Upper lobe of right lung (tissue), 1 donor: ENCODE measurements at regions not wholly inside any gene's neighbourhood (a gene's known extent, or its start where the extent isn't known, plus 50 kb on each side); places are given as distances from the start of the nearest gene placed in this dataset.

Experiments
- ATAC-seq: fragments of 200-7000 bp; cut with Tn5 transposase; one replicate; pipeline ENCODE4 v1.9.1; 2020; ENCODE audit warnings: mild to moderate bottlenecking, moderate library complexity
- DNase-seq: peaks from one replicate; pipeline ENCODE4 v3.0.0-alpha.2; 2020
- H3K27ac ChIP-seq: fragments of 200-600 bp; one replicate; pipeline ENCODE4 v1.8.0; 2022
- H3K27me3 ChIP-seq: fragments of 200-600 bp; one replicate; pipeline ENCODE4 v1.8.0; 2022; ENCODE audit warnings: mild to moderate bottlenecking
- H3K36me3 ChIP-seq: fragments of 200-600 bp; one replicate; pipeline ENCODE4 v1.8.0; 2022
- H3K4me1 ChIP-seq: fragments of 200-600 bp; one replicate; pipeline ENCODE4 v1.8.0; 2022
- H3K4me3 ChIP-seq: fragments of 200-600 bp; one replicate; pipeline ENCODE4 v1.8.0; 2022; ENCODE audit warnings: mild to moderate bottlenecking
- H3K9me3 ChIP-seq: fragments of 200-600 bp; one replicate; pipeline ENCODE4 v1.8.0; 2022
- CTCF ChIP-seq: fragments of 200-600 bp; IDR thresholded peaks from one replicate; pipeline ENCODE4 v1.8.0; 2022; ENCODE audit warnings: antibody characterized with exemption
- intact Hi-C: fragments of 100-400 bp; cut with DNase I; formaldehyde crosslinking; loops from one replicate; pipeline ENCODE4 v1.11.0; 2022
- donor health status: DM: no; HTN: yes; CAD: no; lungs with severe emphysema.

- ATAC-seq = no peak
- H3K27ac ChIP-seq = no peak overlapping the region
- DNase-seq = no peak
Measured at GRCh38 chr16:22681554-22682291, 132.2 kb upstream of the HS3ST2 start.

DNA sequence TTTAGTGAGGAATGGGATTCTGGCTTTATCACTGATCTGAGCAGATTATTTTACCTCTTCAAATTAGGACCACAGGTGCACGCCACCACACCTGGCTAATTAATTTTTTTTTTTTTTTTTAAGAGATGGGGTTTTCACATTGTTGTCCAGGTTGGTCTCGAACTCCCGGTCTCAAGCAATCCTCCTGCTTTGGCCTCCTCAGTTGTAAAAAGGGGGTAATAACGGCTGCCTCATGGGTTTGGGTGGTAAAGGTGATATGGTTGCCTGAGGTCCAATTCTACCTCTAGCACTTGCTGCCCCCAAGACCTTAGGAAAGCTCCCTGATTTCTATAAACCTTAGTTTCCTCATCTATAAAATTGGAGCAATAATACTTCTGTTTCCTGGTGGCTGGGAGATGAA, 130.7 kb upstream of the HS3ST2 start:
- Histone ChIP-seq H3K27ac (no peak overlapping the region), H3K36me3 (no peaks in the 10 kb centered on the region), H3K27me3 (no peaks in the 10 kb centered on the region), H3K9me3 (no peaks in the 10 kb centered on the region), H3K4me1 (peaks cover 13% of the 10 kb centered on the region), H3K4me3 (no peak overlapping the region)
- DNase-seq (no peak), ATAC-seq (no peak)
- no peak for TF ChIP-seq CTCF
- intact Hi-C loops = no loop called here

More at GRCh38 chr16:22681554-22682291, 132.2 kb upstream of the HS3ST2 start:
- no peaks in the 10 kb centered on the region for H3K27me3 ChIP-seq
- peaks cover 13% of the 10 kb centered on the region for H3K4me1 ChIP-seq
- TF ChIP-seq CTCF = no peak
- no peak overlapping the region for H3K4me3 ChIP-seq
- no peaks in the 10 kb centered on the region for H3K36me3 ChIP-seq
- H3K9me3 ChIP-seq = no peaks in the 10 kb centered on the region
- intact Hi-C loops = no loop called here

GRCh38 chr16:22683730-22684573, 130.0 kb upstream of the HS3ST2 start:
- peaks cover 13% of the 10 kb centered on the region for H3K4me1 ChIP-seq
- H3K27me3 ChIP-seq = no peaks in the 10 kb centered on the region
- DNase-seq = no peak
- no peaks in the 10 kb centered on the region for H3K9me3 ChIP-seq
- H3K27ac ChIP-seq = peak overlapping the region; percentile 40
- intact Hi-C loops = no loop called here
- H3K36me3 ChIP-seq = no peaks in the 10 kb centered on the region
- ATAC-seq = peak; percentile 13
- no peak overlapping the region for H3K4me3 ChIP-seq
- no peak for TF ChIP-seq CTCF

DNA sequence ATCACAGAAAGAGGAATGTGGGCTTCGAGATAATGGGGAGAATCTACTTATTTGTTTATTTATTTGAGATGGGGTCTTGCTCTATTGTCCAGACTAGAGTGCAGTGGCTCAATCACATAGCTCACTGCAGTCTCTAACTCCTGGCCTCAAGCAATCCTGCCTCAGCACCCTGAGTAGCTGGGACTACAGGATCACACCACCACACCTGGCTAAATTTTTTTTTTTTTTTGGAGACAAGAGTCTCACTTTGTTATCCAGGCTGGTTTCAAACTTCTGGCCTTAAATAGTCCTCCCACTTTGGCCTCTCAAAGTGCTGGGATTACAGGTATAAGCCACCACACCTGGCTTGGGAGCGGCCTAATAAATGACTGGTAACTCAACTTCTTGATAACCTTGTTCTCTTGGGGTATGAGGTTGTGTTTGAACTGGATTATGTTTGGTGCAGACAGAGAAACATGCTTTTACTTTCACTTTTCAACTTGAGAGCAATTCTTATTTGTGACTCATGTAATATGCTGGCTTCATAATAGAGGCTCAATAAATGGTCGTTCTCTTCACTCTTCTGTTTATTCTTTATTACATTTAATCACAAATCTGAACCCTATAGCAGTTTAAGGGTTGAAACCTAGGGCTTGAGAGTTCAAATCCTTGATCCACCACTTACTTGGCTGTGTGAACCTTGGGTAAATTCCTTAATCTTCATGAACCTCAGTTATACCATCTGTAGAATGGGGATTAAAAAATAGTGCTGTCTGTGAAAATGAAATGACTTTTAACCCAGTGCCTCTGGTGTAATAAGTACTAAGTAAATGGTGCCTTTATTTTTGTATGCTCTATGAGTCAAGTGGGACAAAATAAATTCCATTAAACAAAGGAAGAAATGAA, 129.1 kb upstream of the HS3ST2 start:
- peak overlapping the region; percentile 40 for H3K27ac ChIP-seq
- DNase-seq = no peak
- peaks cover 13% of the 10 kb centered on the region for H3K4me1 ChIP-seq
- no peak for ATAC-seq
- H3K27me3 ChIP-seq = no peaks in the 10 kb centered on the region
- no peak overlapping the region for H3K4me3 ChIP-seq
- no peaks in the 10 kb centered on the region for H3K36me3 ChIP-seq
- intact Hi-C loops = no loop called here
- no peak for TF ChIP-seq CTCF
- H3K9me3 ChIP-seq = no peaks in the 10 kb centered on the region

DNA sequence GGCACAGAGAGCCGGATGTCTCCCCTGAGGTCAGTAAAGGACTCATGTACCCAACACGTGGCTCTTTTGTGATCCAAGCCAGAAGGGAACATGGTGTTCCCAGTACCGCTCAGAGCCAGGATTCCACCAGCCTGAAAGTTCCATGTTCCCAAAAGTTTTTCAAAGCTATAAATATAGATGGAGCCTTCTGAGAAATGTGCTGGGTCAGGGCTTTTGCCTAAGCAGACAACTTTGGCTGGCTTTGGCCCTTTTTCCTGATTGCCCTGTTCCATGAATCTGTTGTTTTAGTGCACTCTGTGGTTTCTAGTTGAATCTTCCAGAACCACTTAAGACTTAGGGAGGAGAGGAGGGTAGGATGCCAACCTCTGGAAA, 128.5 kb upstream of the HS3ST2 start:
- no peak overlapping the region for H3K4me3 ChIP-seq
- peaks cover 13% of the 10 kb centered on the region for H3K4me1 ChIP-seq
- ATAC-seq = peak; percentile 65
- DNase-seq = no peak
- intact Hi-C loops = no loop called here
- no peak for TF ChIP-seq CTCF
- no peaks in the 10 kb centered on the region for H3K27me3 ChIP-seq
- H3K27ac ChIP-seq = peak overlapping the region; percentile 43
- H3K36me3 ChIP-seq = no peaks in the 10 kb centered on the region
- H3K9me3 ChIP-seq = no peaks in the 10 kb centered on the region
